HG03196 (cell line): ENCODE measurements at regions not wholly inside any gene's neighbourhood (a gene's known extent, or its start where the extent isn't known, plus 50 kb on each side); places are given as distances from the start of the nearest gene placed in this dataset.

Experiments
- ATAC-seq: cut with Tn5 transposase; IDR thresholded peaks from one replicate; pipeline ENCODE4 v1.9.1; 2021; ENCODE audit not compliant: unreplicated experiment

DNA sequence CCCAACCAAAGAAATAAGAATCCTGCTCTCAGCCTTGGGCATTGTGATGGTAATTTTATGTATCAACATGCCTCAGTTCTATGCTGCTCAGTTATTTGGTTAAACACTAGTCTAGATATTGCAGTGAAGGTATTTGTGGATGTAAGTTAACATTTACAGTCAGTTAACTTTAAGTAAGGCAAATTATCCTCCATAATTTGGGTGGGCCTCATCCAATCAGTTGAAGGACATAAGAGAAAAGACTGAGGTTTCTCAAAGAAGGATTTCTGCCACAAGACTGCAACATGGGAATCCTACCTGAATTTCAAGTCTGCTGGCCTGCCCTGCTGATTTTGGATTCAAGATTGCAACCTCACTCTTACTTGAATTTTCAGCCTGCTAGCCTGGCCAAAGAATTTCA is 975.5 kb upstream of the ACVR2A start:
- no peak for ATAC-seq

DNA sequence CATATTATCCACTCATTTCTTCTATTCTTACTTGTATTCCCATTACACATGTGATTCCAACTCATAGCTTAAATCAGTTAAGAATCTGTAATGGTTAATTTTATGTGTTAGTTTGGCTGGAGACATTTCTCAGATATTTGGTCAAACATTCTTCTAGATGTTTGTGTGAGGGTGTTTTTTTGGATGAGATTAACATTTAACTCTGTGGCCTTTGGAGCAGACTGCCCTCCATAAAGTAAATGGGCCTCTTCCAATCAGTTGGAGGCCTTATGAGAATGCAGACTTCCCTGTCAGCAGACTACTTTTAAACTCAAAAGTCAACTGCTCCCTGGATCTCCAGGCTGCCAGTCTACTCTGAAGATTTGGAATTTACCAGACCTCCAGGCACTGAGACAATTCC is 976.8 kb upstream of the ACVR2A start:
- no peak for ATAC-seq

DNA sequence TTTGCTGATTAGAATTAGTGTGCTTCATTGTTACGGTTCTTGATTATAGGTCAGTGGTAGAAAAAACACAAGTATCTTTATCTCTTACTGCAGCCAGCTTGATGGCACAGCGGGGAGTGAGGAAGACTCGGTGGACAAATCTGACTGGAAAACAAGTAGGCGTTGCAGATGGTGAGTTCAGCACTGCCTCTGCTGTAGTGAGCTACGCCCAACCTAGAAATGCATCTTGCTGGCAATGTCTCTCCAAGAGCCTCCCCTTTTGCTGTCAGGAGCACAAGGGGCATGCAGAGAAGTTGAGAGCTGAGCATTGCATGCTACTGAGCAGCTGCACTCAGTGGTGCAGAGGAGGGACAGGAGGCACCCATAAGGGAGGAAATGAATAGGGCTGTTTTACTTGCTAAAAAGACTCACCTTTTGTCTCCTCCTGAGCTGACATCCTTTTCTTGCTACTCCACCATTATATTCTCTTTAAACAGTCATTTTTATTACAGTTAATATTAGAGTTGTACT is 977.3 kb upstream of the ACVR2A start:
- no peak for ATAC-seq

DNA sequence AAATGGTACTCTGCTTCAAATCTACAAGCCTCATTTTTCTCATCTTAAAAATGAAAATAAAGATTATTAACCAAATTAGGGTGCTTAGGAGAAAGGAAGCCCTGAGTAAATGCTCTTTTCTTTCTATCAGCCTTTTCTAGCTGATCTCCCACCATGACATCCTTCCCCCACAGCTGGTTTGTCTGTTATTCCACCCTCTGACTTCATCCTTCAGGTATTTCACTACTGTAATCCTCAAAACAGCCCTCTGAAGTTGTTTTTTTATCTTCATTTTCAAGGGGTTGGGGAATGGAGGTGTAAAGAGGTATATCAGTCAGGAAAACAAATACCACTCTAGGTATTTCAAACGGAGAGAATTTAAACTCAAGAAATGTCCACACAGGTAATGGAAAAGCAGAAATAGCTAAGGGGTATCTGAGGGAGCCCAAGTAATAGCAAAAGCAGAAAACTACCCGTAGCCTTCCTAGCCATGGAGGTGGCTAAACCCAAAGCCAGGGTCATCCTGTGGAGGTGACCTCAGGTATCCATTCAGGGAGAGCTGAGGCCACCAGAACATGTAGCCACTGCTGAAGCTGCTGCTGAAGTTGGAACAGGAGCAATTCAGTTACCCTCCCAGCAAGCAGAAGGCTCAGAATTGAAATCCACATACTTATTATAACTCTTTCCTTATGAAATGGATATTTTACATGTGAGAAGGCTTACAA is 990.9 kb upstream of the ACVR2A start:
- no peak for ATAC-seq

DNA sequence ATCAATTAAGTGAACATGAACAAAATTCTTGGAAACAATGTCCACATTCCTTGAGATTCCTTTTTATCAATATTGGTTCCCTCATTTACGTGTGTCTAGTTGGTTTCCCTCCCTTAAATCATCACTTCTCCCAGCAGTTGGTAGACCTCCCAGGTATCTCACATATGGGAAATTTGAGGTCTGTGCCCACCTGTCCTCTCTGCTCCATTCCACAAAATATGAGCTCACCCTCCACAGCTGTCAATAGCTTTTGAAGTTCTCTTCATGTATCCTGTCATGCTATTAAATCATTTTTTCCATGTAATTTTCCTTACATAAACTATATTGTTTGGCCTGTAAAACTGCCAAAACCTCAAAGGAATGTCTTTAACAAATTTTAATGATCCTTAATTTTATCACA is 992.2 kb upstream of the ACVR2A start:
- ATAC-seq, result no peak

DNA sequence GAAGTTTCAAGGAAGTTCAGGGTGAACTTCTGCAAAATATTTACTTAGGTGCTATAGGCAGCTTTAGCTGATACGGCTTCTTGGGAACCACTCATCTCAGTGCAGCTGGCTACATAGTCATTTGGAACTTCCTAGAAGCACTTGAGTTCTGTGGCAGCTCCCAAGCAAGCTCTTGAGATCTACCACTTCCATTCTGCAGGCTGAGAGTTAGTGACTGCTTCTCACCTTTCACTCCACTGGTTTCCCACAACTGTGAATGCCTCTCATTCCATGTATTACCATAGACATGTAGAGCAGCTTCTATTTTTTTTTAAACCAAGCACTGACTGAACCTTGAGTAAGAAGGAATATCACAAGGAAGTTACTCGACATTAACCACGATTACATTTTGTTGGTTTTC is 994.1 kb upstream of the ACVR2A start:
- no peak for ATAC-seq

DNA sequence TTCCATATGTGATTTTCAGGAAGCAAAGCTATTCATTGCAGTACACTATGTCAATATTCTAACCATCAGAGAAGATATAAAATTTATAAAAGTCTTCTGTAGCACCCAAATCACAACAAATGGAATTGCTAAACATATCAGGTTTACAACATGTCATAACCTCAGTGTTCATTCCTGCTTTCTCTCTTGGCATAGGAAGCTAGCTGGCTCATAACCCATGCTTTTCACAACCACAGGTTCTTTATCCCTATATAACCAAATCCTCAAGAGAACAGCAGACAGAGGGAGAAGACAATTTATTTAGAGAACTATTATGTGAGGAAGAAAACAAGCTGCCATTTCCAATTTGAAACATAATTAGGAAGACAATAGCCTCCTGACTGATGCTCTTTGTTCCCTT is 997.0 kb upstream of the ACVR2A start:
- no peak for ATAC-seq

DNA sequence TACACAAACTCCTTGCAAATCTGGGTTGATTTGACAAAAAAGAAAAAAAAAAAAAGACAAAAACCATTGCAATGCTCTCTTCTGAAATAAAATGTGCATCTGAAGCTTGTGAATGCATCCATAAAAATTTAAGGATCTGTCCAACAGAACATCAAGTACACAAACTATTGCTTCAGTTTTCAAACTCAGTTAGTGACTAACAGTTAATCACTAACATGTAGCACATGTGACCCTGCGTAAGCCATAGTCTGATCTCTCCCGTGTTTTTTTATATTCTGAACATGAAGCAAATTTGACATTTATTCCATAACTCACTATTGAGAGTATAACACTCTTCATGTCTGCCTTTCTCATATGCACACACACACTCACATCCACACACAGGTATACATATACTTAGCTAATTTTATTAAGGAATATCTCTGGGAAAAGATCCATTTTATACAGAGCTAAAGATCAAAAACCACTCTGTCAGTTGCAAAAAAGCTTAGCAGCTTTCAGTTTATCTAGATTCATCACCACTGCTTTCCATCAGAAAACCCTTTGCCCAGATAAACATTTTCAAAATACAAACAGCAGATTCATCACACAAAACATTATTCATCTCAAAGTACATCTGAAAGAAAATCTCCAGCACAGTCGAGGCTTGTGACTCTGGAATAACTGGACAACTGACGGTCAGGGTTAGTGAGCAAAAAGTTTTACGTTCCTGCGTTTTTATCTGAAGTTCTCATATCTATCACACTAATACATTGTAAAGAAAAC is 1000.4 kb upstream of the ACVR2A start:
- ATAC-seq, result no peak

DNA sequence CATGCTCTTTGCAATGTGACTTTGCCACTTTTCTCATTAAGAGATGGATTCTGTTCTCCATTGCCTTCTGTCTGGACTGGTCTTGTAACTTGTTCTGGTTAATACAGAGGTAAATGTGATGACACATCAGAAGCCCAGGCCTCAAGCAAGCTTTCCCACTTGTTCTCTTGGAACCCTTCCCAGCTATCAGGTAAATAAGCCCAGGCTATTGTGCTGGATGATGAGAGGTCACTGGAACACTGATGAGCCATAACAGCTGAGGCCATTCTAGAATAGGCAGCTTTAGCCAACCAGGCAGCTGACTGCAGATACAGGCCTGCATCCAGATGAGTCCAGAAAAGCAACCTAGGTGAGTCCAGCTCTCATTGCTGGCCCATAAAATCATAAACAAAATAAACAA is 1007.0 kb upstream of the ACVR2A start:
- no peak for ATAC-seq

DNA sequence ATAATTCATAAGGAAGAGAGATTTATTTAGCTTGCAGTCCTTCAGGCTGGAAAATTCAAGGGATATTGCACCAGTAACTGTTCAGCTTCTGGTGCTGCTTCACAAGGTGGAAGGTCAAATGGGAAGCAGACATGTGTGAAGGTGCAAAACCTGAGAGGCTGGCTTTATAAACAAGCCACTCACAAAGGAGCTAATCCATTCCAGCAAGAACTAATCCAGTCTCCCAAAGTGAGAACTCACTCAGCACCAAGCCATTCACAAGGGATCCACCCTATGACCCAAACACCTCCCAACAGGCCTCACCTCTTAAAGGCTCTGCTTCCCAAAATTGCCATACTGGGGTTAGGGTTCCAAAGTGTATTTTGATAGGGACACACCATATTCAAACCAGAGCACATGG is 1018.4 kb upstream of the ACVR2A start:
- no peak for ATAC-seq

DNA sequence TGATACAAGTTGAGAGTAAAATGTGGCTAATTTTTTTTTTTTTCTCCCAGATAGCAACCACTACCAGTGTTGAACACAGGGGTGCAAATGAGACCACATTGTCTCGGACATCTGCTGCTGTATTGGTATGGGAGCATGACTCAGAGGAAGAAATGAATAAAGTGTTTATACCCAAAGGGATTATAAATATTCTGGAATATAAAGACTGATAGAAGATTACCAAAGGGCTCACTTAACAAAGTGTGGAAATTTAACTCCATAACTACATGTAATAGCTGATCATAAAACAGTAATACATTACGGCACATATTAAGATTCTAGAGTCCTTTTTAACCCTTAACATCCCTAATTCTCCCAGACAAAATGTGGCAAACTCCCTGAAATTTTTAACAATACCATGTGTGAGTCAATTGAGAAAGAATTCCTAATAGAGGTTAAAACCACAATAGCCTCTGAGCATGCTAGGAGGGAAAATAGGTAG is 1023.0 kb upstream of the ACVR2A start:
- ATAC-seq, result no peak

DNA sequence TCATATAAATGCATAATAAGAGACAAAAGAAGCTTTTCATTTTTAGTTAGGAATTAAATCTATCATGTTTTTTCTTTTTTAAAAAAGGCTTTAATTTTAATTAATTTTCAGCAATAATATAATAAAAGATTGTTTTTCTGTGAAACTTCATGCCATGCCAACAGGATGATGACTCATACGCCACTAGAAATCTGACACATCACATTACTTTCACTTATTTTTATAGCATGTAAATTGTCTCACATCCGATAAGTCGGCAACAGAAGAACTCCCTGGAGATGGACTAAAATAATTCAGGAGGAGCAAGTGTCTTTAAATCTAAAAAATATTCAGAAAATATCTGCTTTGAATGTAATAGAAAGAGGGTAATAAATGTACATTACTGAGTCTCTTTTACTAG is 1024.2 kb upstream of the ACVR2A start:
- ATAC-seq, result no peak

DNA sequence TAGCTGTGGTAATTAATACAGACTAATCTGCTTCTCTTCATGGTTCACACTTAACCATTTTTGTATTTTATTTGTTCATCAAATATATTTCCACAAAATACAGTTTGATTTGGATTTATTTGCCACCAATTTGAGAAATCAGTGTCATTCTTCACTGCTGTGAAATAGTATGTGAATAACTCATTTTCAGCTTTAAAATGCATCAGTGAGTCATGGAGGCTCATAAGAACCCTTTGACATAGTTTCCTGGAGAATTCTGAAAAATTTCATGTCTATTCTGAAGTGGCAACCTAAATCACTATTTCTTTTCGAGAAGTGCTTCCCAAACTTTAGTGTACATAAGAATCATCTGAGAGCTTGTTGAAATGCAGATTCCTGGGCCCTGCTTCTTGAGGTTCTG is 1026.7 kb upstream of the ACVR2A start:
- no peak for ATAC-seq

DNA sequence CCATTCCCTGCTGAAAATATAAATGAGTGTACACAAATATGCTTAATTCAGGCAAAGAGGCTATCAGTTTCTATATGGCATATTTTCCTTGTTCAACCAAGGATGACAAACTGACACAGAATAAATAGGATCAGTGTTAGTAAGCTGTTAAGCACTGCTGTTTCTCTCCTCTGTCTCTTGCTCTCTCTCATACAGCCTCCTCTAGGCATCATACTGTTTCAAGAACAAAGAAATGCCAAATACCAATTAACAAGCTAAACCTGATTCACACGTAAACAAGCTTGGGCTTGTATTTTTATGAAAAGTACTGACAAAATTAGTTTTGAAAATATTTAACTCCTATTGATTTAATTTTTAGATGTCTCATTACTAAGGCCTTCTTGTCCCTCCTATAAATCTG is 1027.2 kb upstream of the ACVR2A start:
- ATAC-seq, result no peak

DNA sequence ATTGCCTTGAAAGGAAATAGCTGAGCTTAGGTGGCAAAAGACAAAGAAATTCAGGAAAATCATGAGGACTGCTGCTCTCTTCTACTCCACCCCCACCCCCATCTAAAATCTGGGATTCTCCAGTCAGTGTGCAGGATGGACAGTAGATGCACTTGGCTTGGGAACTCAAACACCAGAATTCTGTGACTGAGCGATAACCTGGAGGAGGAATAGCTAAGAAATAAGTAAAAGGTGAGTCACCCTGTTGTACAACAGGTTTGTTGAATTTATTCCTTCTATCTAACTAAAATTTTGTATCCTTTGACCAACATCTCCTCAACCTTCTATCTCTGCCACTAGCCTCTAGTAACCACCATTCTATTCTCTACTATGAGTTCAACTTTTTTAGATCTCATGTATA is 1029.9 kb upstream of the ACVR2A start:
- no peak for ATAC-seq

DNA sequence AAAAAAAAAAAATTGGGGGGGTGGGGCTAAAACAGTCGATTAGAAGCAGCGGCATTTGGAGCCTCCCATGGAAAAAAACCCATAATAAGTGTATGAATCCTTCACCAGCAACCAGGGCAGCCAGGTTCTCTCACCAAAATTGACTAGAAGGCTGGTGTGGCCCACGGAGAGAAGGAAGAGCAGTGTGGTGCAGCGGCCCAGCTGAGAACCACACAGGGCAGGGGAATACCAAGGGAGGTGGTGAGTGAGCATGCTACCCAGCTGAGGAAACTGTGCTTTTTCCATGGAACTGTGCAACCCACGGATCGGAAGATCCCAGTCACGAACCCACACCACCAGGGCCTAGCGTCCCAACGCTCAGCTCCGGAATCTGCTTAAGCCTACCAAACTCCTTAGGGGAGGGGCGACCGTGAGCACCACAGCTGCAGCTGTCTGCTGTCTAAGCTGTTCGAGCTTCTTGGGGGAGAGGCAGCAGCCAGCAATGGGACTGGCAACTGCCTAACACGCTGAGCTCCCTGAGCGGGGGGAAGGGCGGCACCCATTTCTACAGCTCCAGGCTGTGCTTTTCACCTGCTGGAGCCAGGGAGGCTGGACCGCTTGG is 1037.2 kb upstream of the ACVR2A start:
- no peak for ATAC-seq

DNA sequence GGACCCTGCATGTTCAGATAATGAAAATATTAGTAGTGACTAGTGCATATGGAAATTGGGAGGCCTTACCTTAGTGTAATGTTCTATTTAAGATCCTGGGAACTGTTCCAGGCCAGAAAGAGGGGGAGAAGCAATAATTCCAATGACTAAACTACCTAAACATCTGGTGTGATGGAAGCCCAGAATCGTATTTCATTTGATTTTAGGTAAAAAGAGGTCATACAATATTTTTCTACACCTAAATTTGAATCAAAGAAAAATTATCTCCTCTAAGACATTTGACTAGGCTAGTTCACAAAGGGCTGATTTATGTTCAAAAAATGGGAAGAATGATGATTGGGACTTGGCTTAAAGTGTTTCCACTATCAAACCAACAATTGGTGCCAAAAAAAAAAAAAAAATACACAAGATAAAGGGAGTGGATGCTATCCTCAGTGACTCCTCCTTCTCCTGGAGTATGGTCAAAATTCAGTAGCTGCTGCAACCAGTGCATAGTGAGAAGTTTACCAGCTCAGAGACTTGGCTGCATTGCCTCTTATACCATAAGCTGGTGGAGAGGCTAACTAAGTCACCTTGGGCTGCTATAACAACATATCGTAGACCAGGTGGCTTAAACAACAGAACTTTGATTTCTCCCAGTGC is 1038.3 kb upstream of the ACVR2A start:
- no peak for ATAC-seq

DNA sequence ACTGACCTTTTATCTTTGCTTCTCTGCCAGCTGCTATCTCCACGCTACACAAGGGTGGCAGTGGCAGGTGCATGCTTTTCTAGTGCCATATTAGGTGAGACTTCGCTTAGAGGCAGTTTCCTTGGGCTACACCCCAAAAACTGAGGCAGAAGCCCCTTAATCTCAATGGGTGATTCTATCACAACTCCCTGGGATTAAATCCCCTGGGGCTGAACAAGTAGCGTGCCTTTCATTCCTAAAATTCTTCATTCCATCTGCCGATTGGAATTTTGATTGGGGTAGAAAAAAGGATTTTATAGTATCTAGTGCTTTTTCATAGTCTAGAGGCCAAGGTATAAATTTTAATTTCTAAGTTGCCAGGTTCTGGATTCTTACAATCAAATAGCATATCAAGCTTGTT is 1040.5 kb upstream of the ACVR2A start:
- no peak for ATAC-seq

DNA sequence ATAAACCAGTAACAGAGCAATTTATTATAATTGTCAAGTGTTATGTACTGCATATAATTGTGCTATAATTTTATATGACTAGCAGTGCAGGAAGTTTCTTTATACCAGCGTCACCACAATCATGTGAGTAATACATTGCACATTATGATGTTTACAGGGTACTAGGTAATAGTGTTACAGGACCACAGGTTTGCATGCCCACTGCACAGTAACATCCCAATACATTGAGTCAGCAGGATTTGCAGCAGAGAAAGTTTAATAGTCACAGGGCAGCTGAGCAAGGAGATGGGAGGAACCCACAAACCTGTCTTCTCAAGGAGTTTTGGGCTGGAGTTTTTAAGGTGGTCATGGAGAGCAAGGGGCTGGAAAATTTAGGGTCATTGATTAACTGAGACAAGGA is 1042.9 kb upstream of the ACVR2A start:
- no peak for ATAC-seq

DNA sequence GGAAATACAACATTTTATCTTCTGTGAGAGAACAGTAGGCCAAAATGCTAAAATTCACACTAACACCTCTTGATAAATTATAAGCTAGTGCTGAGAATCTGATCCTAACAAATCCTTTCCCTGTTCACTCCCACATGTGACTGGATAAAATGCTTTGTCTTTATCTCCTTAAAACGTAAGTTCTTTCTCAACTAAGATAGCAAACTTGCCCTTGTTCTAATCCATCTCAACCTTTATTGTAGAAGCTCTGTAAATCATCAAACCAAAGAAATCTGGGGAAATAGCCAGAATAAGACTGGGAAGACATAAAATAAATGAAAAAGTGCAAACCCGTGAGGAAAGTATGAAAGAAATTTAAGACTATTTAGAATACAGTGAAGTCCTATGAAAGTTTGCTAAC is 1058.4 kb upstream of the ACVR2A start:
- ATAC-seq, result no peak

DNA sequence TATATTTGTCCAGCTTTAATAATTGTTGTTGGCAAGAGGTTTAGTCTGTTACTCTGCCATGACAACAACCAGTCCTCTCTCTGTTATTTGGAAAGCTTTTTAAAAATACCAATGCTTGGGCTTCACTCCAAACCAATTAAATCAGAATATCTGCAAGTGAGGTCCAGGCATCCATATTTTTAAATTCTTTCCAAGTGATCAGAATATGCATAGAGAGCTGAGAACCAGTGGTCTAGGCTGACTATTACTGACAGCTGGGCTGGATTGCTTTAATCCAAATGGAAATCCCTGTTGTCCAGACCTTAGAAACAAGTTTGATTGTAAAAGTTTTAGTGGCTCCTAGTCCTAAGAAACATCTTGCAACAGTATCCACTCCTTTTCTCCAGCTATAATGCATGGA is 1059.7 kb upstream of the ACVR2A start:
- no peak for ATAC-seq

DNA sequence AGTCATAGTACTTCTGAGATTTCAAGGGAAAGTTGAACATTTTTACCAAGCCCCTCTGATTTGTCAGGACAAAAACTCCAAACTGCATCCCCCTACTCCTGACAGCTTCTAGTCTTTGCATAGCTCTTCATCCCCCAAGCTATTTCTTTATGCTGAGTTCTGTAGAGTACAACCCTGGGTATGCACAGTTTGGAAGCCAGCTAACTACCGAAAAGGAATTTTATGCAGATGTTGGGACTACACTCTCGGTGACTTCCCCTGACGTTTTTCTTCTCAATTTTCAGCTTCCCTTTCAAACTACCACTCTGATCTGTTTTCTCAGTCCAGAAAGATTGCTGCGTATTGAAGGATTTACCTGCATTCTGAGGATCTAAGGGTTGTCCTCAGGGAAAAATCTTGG is 1060.2 kb upstream of the ACVR2A start:
- ATAC-seq, result no peak
